Hepatocyte (in vitro differentiated cells): ENCODE measurements at regions not wholly inside any gene's neighbourhood (a gene's known extent, or its start where the extent isn't known, plus 50 kb on each side); places are given as distances from the start of the nearest gene placed in this dataset.

Experiments
- EZH2 ChIP-seq: fragments of 200-600 bp; sonication (generic); IDR thresholded peaks from 2 replicates; pipeline ENCODE4 v1.6.1; 2016; ENCODE audit warnings: antibody characterized with exemption, mild to moderate bottlenecking, borderline replicate concordance
- TF ChIP-seq, protein P1 (sequence below): fragments of 200-600 bp; sonication (generic); IDR thresholded peaks from 2 replicates; pipeline ENCODE4 v1.5.1; 2016; ENCODE audit warnings: antibody characterized with exemption, mild to moderate bottlenecking; ENCODE audit not compliant: poor library complexity

DNA sequence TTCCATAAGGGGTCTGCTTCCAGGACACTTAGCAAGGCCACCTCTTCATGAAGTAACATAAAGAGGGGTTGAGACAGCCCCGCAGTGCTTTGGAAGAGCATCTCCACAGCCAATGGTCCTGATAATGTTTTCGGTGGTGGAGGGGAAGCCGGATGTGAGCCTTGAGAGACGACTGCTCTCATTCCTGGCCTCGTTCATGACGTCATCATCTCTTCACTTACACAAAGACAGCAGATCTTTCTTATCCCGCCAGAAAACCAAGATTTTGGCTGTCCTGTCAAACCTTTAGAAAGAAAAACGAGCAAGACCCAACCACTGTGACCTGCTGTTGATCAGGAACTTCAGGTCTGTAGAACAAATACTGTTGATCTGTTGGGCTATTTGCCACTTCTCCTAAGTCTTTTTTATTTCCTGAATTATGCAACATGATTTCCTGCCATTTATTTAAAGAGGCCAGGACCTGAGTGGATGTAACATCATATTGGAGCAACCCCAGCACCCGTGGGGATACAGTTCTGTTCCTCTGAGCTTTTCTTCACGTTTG, 89.0 kb upstream of the IRX2 start:
- no peak for TF ChIP-seq EZH2
- TF ChIP-seq, protein P1, sequence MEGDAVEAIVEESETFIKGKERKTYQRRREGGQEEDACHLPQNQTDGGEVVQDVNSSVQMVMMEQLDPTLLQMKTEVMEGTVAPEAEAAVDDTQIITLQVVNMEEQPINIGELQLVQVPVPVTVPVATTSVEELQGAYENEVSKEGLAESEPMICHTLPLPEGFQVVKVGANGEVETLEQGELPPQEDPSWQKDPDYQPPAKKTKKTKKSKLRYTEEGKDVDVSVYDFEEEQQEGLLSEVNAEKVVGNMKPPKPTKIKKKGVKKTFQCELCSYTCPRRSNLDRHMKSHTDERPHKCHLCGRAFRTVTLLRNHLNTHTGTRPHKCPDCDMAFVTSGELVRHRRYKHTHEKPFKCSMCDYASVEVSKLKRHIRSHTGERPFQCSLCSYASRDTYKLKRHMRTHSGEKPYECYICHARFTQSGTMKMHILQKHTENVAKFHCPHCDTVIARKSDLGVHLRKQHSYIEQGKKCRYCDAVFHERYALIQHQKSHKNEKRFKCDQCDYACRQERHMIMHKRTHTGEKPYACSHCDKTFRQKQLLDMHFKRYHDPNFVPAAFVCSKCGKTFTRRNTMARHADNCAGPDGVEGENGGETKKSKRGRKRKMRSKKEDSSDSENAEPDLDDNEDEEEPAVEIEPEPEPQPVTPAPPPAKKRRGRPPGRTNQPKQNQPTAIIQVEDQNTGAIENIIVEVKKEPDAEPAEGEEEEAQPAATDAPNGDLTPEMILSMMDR, result no peak
